Vagina (tissue), 2 donors: ENCODE measurements at regions not wholly inside any gene's neighbourhood (a gene's known extent, or its start where the extent isn't known, plus 50 kb on each side); places are given as distances from the start of the nearest gene placed in this dataset.

ENCODE experiments used
- DNase-seq, 2 donors: peaks; one replicate each; pipeline ENCODE4 v3.0.0-alpha.2; 2017; ENCODE audit errors: extremely low spot score in 2 of 2
- H3K27ac ChIP-seq: fragments of 200-600 bp; sonication (generic); one replicate; pipeline ENCODE4 v1.5.1; 2019
- H3K27me3 ChIP-seq: fragments of 200-600 bp; sonication (generic); one replicate; pipeline ENCODE4 v1.5.1; 2019
- H3K36me3 ChIP-seq, 2 donors: fragments of 200-600 bp; sonication (generic); one replicate each; pipeline ENCODE4 v1.5.1; 2017 to 2019
- H3K4me1 ChIP-seq: fragments of 200-600 bp; sonication (generic); one replicate; pipeline ENCODE4 v1.5.1; 2019
- H3K4me3 ChIP-seq, 2 donors: fragments of 200-600 bp; sonication (generic); 1 replicate in 1 of 2; 2 replicates in 1 of 2; pipeline ENCODE4 v1.5.1; 2016 to 2019
- H3K9me3 ChIP-seq: fragments of 200-600 bp; sonication (generic); one replicate; pipeline ENCODE4 v1.5.1; 2019
- CTCF ChIP-seq, 3 experiments: fragments of 450-650 bp in 2 of 3; fragments of 200-600 bp in 1 of 3; sonication (generic) in 1 of 3; IDR thresholded peaks; one replicate each; pipeline ENCODE4 v1.5.1; 2017 to 2019; ENCODE audit warnings: antibody characterized with exemption in 3 of 3, mild to moderate bottlenecking in 2 of 3, moderate library complexity in 2 of 3
- POLR2A ChIP-seq, 2 donors: fragments of 450-650 bp; IDR thresholded peaks; one replicate each; pipeline ENCODE4 v1.6.1; 2017; ENCODE audit warnings: antibody characterized with exemption in 2 of 2, mild to moderate bottlenecking in 2 of 2, moderate library complexity in 2 of 2
- POLR2AphosphoS5 ChIP-seq, 2 donors: sonication (generic); formaldehyde crosslinking; IDR thresholded peaks; one replicate each; pipeline ENCODE4 v1.9.0; 2017; ENCODE audit warnings: antibody characterized with exemption in 2 of 2, mild to moderate bottlenecking in 2 of 2, low read depth in 1 of 2; ENCODE audit not compliant: insufficient read depth in 1 of 2
- intact Hi-C: fragments of 100-400 bp; cut with DNase I; formaldehyde crosslinking; loops from one replicate; pipeline ENCODE4 v1.15.1; 2023

- no peak for DNase-seq
These were observed 114.9 kb downstream of the KIF26A start for GRCh38 chr14:104253223-104253822.

GRCh38 chr14:104253901-104254353 is 115.5 kb downstream of the KIF26A start:
- peak in 1 of 2 donors; percentile 64 for DNase-seq
- no peaks in the 10 kb centered on the region for H3K36me3 ChIP-seq
- H3K27me3 ChIP-seq, result no peaks in the 10 kb centered on the region
- H3K4me1 ChIP-seq, result no peaks in the 10 kb centered on the region
- no peak overlapping the region for H3K4me3 ChIP-seq
- H3K9me3 ChIP-seq, result no peaks in the 10 kb centered on the region
- intact Hi-C loops, result no loop called here
- no peak overlapping the region for H3K27ac ChIP-seq
- TF ChIP-seq CTCF (IDR thresholded peaks at IDR 0.05), result no peak
- no peak for TF ChIP-seq POLR2AphosphoS5 (IDR thresholded peaks at IDR 0.05; ENCODE audit: insufficient read depth in 1 of 2, low read depth in 1 of 2)
- no peak for TF ChIP-seq POLR2A (IDR thresholded peaks at IDR 0.05)

More at GRCh38 chr14:104253223-104253822, 114.9 kb downstream of the KIF26A start:
- Histone ChIP-seq H3K27ac (no peak overlapping the region), H3K36me3 (no peaks in the 10 kb centered on the region), H3K4me1 (no peaks in the 10 kb centered on the region), H3K27me3 (no peaks in the 10 kb centered on the region), H3K9me3 (no peaks in the 10 kb centered on the region), H3K4me3 (no peak overlapping the region)
- intact Hi-C loops, result no loop called here
- TF ChIP-seq POLR2A (IDR thresholded peaks at IDR 0.05) (no peak), CTCF (IDR thresholded peaks at IDR 0.05) (no peak), POLR2AphosphoS5 (IDR thresholded peaks at IDR 0.05; ENCODE audit: insufficient read depth in 1 of 2, low read depth in 1 of 2) (no peak)

- TF ChIP-seq CTCF (IDR thresholded peaks at IDR 0.05) (no peak), POLR2AphosphoS5 (IDR thresholded peaks at IDR 0.05; ENCODE audit: insufficient read depth in 1 of 2, low read depth in 1 of 2) (no peak), POLR2A (IDR thresholded peaks at IDR 0.05) (no peak)
- peak in 1 of 2 donors; percentile 37 for DNase-seq
These were observed 116.5 kb downstream of the KIF26A start for GRCh38 chr14:104254735-104255400.

GRCh38 chr14:104256025-104256424 is 117.6 kb downstream of the KIF26A start:
- TF ChIP-seq POLR2A (IDR thresholded peaks at IDR 0.05) (no peak), CTCF (IDR thresholded peaks at IDR 0.05) (no peak), POLR2AphosphoS5 (IDR thresholded peaks at IDR 0.05; ENCODE audit: insufficient read depth in 1 of 2, low read depth in 1 of 2) (no peak)
- H3K9me3 ChIP-seq, result no peaks in the 10 kb centered on the region
- no peak for DNase-seq
- H3K27me3 ChIP-seq, result no peaks in the 10 kb centered on the region
- no peak overlapping the region for H3K27ac ChIP-seq
- H3K4me3 ChIP-seq, result no peak overlapping the region
- intact Hi-C loops, result no loop called here
- no peaks in the 10 kb centered on the region for H3K4me1 ChIP-seq
- H3K36me3 ChIP-seq, result no peaks in the 10 kb centered on the region

More at GRCh38 chr14:104254735-104255400, 116.5 kb downstream of the KIF26A start:
- Histone ChIP-seq H3K27me3 (no peaks in the 10 kb centered on the region), H3K27ac (no peak overlapping the region), H3K36me3 (no peaks in the 10 kb centered on the region), H3K4me1 (no peaks in the 10 kb centered on the region), H3K9me3 (no peaks in the 10 kb centered on the region), H3K4me3 (no peak overlapping the region)
- intact Hi-C loops, result no loop called here
